ENCODE measurements at regions not wholly inside any gene's neighbourhood (a gene's known extent, or its start where the extent isn't known, plus 50 kb on each side); places are given as distances from the start of the nearest gene placed in this dataset.
"Not testable (repeated sequence)": the region's sequence is repeated elsewhere in the genome, so short reads cannot be mapped to it uniquely, and the experiment has no call there.

- Histone ChIP-seq H3K27me3 (ENCODE audit: control insufficient read depth in 5 of 5, insufficient read depth in 4 of 5, low read length in 5 of 5) (no peaks in the 10 kb centered on the region), H3K9ac (ENCODE audit: low read length in 5 of 5) (no peak overlapping the region), H3K27ac (ENCODE audit: low read depth, low read length) (no peak overlapping the region), H3K9me3 (ENCODE audit: control insufficient read depth in 5 of 5, low read length in 5 of 5) (no peaks in the 10 kb centered on the region), H3K36me3 (ENCODE audit: control insufficient read depth in 5 of 5, insufficient read depth in 5 of 5, low read length in 5 of 5) (peaks cover 0 to 25% (median 2%) of the 10 kb centered on the region in 5 donors), H3K4me1 (ENCODE audit: control insufficient read depth in 5 of 5, insufficient read depth in 5 of 5, low read length in 5 of 5) (peaks cover 0 to 21% (median 8%) of the 10 kb centered on the region in 5 donors), H3K4me3 (ENCODE audit: low read depth in 1 of 5, low read length in 5 of 5) (no peak overlapping the region)
These were observed 151.9 kb upstream of the CARMIL1 start for GRCh38 chr6:25127076-25127837.

- Histone ChIP-seq H3K4me1 (ENCODE audit: control insufficient read depth in 5 of 5, insufficient read depth in 5 of 5, low read length in 5 of 5) (peaks cover 0 to 15% (median 3%) of the 10 kb centered on the region in 5 donors), H3K36me3 (ENCODE audit: control insufficient read depth in 5 of 5, insufficient read depth in 5 of 5, low read length in 5 of 5) (peaks cover 0 to 15% (median 0%) of the 10 kb centered on the region in 5 donors), H3K27ac (ENCODE audit: low read depth, low read length) (no peak overlapping the region), H3K9ac (ENCODE audit: low read length in 5 of 5) (peak overlapping the region in 1 of 5 donors; percentile 26), H3K9me3 (ENCODE audit: control insufficient read depth in 5 of 5, low read length in 5 of 5) (no peaks in the 10 kb centered on the region), H3K4me3 (ENCODE audit: low read depth in 1 of 5, low read length in 5 of 5) (no peak overlapping the region), H3K27me3 (ENCODE audit: control insufficient read depth in 5 of 5, insufficient read depth in 4 of 5, low read length in 5 of 5) (no peaks in the 10 kb centered on the region)
These were observed 148.7 kb upstream of the CARMIL1 start for GRCh38 chr6:25130518-25130917.

- Histone ChIP-seq H3K4me1 (ENCODE audit: control insufficient read depth in 5 of 5, insufficient read depth in 5 of 5, low read length in 5 of 5) (peaks cover 2 to 27% (median 20%) of the 10 kb centered on the region in 5 donors), H3K4me3 (ENCODE audit: low read depth in 1 of 5, low read length in 5 of 5) (no peak overlapping the region), H3K27me3 (ENCODE audit: control insufficient read depth in 5 of 5, insufficient read depth in 4 of 5, low read length in 5 of 5) (no peaks in the 10 kb centered on the region), H3K9me3 (ENCODE audit: control insufficient read depth in 5 of 5, low read length in 5 of 5) (no peaks in the 10 kb centered on the region), H3K27ac (ENCODE audit: low read depth, low read length) (no peak overlapping the region), H3K36me3 (ENCODE audit: control insufficient read depth in 5 of 5, insufficient read depth in 5 of 5, low read length in 5 of 5) (peaks cover 0 to 8% (median 0%) of the 10 kb centered on the region in 5 donors), H3K9ac (ENCODE audit: low read length in 5 of 5) (no peak overlapping the region)
These were observed 146.2 kb upstream of the CARMIL1 start for GRCh38 chr6:25132934-25133333.

- Histone ChIP-seq H3K9ac (ENCODE audit: low read length in 5 of 5) (no peak overlapping the region), H3K9me3 (ENCODE audit: control insufficient read depth in 5 of 5, low read length in 5 of 5) (no peaks in the 10 kb centered on the region), H3K4me1 (ENCODE audit: control insufficient read depth in 5 of 5, insufficient read depth in 5 of 5, low read length in 5 of 5) (peaks cover 2 to 27% (median 27%) of the 10 kb centered on the region in 5 donors), H3K36me3 (ENCODE audit: control insufficient read depth in 5 of 5, insufficient read depth in 5 of 5, low read length in 5 of 5) (peaks cover 0 to 1% (median 0%) of the 10 kb centered on the region in 5 donors), H3K27me3 (ENCODE audit: control insufficient read depth in 5 of 5, insufficient read depth in 4 of 5, low read length in 5 of 5) (no peaks in the 10 kb centered on the region), H3K27ac (ENCODE audit: low read depth, low read length) (no peak overlapping the region), H3K4me3 (ENCODE audit: low read depth in 1 of 5, low read length in 5 of 5) (no peak overlapping the region)
These were observed 145.6 kb upstream of the CARMIL1 start for GRCh38 chr6:25133568-25133967.

GRCh38 chr6:25136854-25137253 lies 142.3 kb upstream of the CARMIL1 start:
- peak overlapping the region; percentile 96 for H3K27ac ChIP-seq (ENCODE audit: low read depth, low read length)
- no peaks in the 10 kb centered on the region for H3K27me3 ChIP-seq (ENCODE audit: control insufficient read depth in 5 of 5, insufficient read depth in 4 of 5, low read length in 5 of 5)
- H3K36me3 ChIP-seq (ENCODE audit: control insufficient read depth in 5 of 5, insufficient read depth in 5 of 5, low read length in 5 of 5): no peaks in the 10 kb centered on the region
- peaks cover 2 to 32% (median 21%) of the 10 kb centered on the region in 5 donors for H3K4me1 ChIP-seq (ENCODE audit: control insufficient read depth in 5 of 5, insufficient read depth in 5 of 5, low read length in 5 of 5)
- H3K9me3 ChIP-seq (ENCODE audit: control insufficient read depth in 5 of 5, low read length in 5 of 5): no peaks in the 10 kb centered on the region
- H3K4me3 ChIP-seq (ENCODE audit: low read depth in 1 of 5, low read length in 5 of 5): peak overlapping the region; percentile 42 to 78 (median 73)
- peak overlapping the region; percentile 5 to 64 (median 14) for H3K9ac ChIP-seq (ENCODE audit: low read length in 5 of 5)

- H3K4me1 ChIP-seq (ENCODE audit: control insufficient read depth in 5 of 5, insufficient read depth in 5 of 5, low read length in 5 of 5): peaks cover 2 to 32% (median 25%) of the 10 kb centered on the region in 5 donors
- H3K27me3 ChIP-seq (ENCODE audit: control insufficient read depth in 5 of 5, insufficient read depth in 4 of 5, low read length in 5 of 5): no peaks in the 10 kb centered on the region
- H3K9ac ChIP-seq (ENCODE audit: low read length in 5 of 5): peak overlapping the region; percentile 53 to 95 (median 74)
- H3K36me3 ChIP-seq (ENCODE audit: control insufficient read depth in 5 of 5, insufficient read depth in 5 of 5, low read length in 5 of 5): no peaks in the 10 kb centered on the region
- H3K9me3 ChIP-seq (ENCODE audit: control insufficient read depth in 5 of 5, low read length in 5 of 5): no peaks in the 10 kb centered on the region
- H3K27ac ChIP-seq (ENCODE audit: low read depth, low read length): peak overlapping the region; percentile 96
- peak overlapping the region; percentile 54 to 85 (median 75) for H3K4me3 ChIP-seq (ENCODE audit: low read depth in 1 of 5, low read length in 5 of 5)
These were observed 141.7 kb upstream of the CARMIL1 start for GRCh38 chr6:25137480-25137879.

GRCh38 chr6:25137916-25138232 lies 141.3 kb upstream of the CARMIL1 start:
- Histone ChIP-seq H3K27ac (ENCODE audit: low read depth, low read length) (peak overlapping the region; percentile 96), H3K9me3 (ENCODE audit: control insufficient read depth in 5 of 5, low read length in 5 of 5) (no peaks in the 10 kb centered on the region), H3K27me3 (ENCODE audit: control insufficient read depth in 5 of 5, insufficient read depth in 4 of 5, low read length in 5 of 5) (no peaks in the 10 kb centered on the region), H3K4me1 (ENCODE audit: control insufficient read depth in 5 of 5, insufficient read depth in 5 of 5, low read length in 5 of 5) (peaks cover 2 to 32% (median 27%) of the 10 kb centered on the region in 5 donors), H3K9ac (ENCODE audit: low read length in 5 of 5) (peak overlapping the region; percentile 53 to 95 (median 74)), H3K36me3 (ENCODE audit: control insufficient read depth in 5 of 5, insufficient read depth in 5 of 5, low read length in 5 of 5) (no peaks in the 10 kb centered on the region), H3K4me3 (ENCODE audit: low read depth in 1 of 5, low read length in 5 of 5) (peak overlapping the region; percentile 54 to 85 (median 75))

- H3K4me3 ChIP-seq (ENCODE audit: low read depth in 1 of 5, low read length in 5 of 5): peak overlapping the region; percentile 54 to 85 (median 75)
- peaks cover 2 to 32% (median 27%) of the 10 kb centered on the region in 5 donors for H3K4me1 ChIP-seq (ENCODE audit: control insufficient read depth in 5 of 5, insufficient read depth in 5 of 5, low read length in 5 of 5)
- no peaks in the 10 kb centered on the region for H3K27me3 ChIP-seq (ENCODE audit: control insufficient read depth in 5 of 5, insufficient read depth in 4 of 5, low read length in 5 of 5)
- H3K9ac ChIP-seq (ENCODE audit: low read length in 5 of 5): peak overlapping the region; percentile 53 to 95 (median 74)
- no peaks in the 10 kb centered on the region for H3K36me3 ChIP-seq (ENCODE audit: control insufficient read depth in 5 of 5, insufficient read depth in 5 of 5, low read length in 5 of 5)
- H3K9me3 ChIP-seq (ENCODE audit: control insufficient read depth in 5 of 5, low read length in 5 of 5): no peaks in the 10 kb centered on the region
- H3K27ac ChIP-seq (ENCODE audit: low read depth, low read length): peak overlapping the region; percentile 96
These were observed 140.8 kb upstream of the CARMIL1 start for GRCh38 chr6:25138233-25138933.

- Histone ChIP-seq H3K4me3 (ENCODE audit: low read depth in 1 of 5, low read length in 5 of 5) (peak overlapping the region; percentile 54 to 85 (median 75)), H3K9ac (ENCODE audit: low read length in 5 of 5) (peak overlapping the region; percentile 53 to 95 (median 74)), H3K4me1 (ENCODE audit: control insufficient read depth in 5 of 5, insufficient read depth in 5 of 5, low read length in 5 of 5) (peaks cover 2 to 32% (median 27%) of the 10 kb centered on the region in 5 donors), H3K27me3 (ENCODE audit: control insufficient read depth in 5 of 5, insufficient read depth in 4 of 5, low read length in 5 of 5) (no peaks in the 10 kb centered on the region), H3K36me3 (ENCODE audit: control insufficient read depth in 5 of 5, insufficient read depth in 5 of 5, low read length in 5 of 5) (no peaks in the 10 kb centered on the region), H3K27ac (ENCODE audit: low read depth, low read length) (peak overlapping the region; percentile 96), H3K9me3 (ENCODE audit: control insufficient read depth in 5 of 5, low read length in 5 of 5) (no peaks in the 10 kb centered on the region)
These were observed 140.2 kb upstream of the CARMIL1 start for GRCh38 chr6:25138934-25139415.

GRCh38 chr6:25139608-25140007 lies 139.6 kb upstream of the CARMIL1 start:
- peak overlapping the region; percentile 96 for H3K27ac ChIP-seq (ENCODE audit: low read depth, low read length)
- H3K9ac ChIP-seq (ENCODE audit: low read length in 5 of 5); H3K36me3 ChIP-seq (ENCODE audit: control insufficient read depth in 5 of 5, insufficient read depth in 5 of 5, low read length in 5 of 5); H3K9me3 ChIP-seq (ENCODE audit: control insufficient read depth in 5 of 5, low read length in 5 of 5); H3K27me3 ChIP-seq (ENCODE audit: control insufficient read depth in 5 of 5, insufficient read depth in 4 of 5, low read length in 5 of 5); H3K4me3 ChIP-seq (ENCODE audit: low read depth in 1 of 5, low read length in 5 of 5): not testable (repeated sequence)
- peaks cover 2 to 32% (median 27%) of the 10 kb centered on the region in 5 donors for H3K4me1 ChIP-seq (ENCODE audit: control insufficient read depth in 5 of 5, insufficient read depth in 5 of 5, low read length in 5 of 5)
